GM19238 (cell line): ENCODE measurements at regions not wholly inside any gene's neighbourhood (a gene's known extent, or its start where the extent isn't known, plus 50 kb on each side); places are given as distances from the start of the nearest gene placed in this dataset.

Source experiments
- DNase-seq: peaks from one replicate; pipeline ENCODE4 v3.0.0; 2011; ENCODE audit warnings: low spot score; ENCODE audit not compliant: insufficient read length

DNA sequence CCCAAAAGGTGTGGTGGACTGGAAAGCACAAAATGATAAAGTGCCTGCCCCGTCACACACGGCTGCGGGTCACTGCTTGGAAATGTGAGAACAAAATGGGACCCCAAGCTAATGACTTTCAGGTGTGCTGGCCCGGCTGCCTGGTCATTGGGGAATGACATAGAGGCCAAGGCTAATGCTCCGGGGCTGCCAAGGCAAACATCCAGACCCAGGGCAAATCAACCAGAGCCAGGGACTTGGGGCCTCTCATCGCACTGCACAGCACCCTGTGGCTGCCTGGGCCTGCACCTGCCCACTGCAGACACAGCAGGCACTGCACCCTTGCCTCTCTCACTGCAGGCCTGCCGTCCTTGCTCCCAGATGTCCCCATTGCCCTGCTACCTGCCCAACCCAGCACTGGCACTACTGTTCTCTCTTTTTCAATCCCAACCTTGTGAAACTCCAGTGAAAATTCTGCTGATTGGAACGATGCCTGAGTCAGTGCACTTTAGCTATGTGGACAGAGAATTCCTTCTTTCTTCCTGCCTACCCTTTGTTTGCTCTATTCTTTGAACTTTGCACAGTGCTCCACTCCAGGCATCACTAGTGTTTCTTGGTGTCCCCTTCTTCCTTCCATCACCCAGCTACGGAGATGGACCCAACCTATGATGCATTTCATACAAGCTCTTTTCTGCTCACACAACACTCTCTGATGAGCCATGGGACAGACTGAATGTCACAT lies 849.5 kb downstream of the MAFB start:
- no peak for DNase-seq

GRCh38 chr20:39837561-39837960 lies 851.5 kb downstream of the MAFB start:
- DNase-seq: no peak

GRCh38 chr20:39835130-39835842 lies 853.8 kb downstream of the MAFB start:
- DNase-seq: no peak

DNA sequence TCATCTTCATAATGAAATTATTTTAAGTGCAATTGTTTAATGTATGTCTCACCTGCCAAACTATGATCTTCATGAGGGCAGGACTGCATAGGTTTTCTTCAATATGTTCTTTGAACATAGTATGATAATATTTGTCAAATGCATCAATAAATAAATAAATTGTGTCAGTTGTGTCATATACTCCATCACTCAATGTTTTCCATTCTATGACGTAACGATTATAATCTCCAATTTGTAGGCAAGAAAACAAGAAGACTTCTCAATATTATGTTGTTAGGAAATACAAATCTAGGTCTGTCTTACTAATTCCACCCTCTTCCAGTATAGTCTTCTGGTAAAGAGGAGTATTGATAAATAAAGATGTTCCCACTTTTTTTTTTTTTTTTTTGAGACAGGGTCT lies 858.1 kb downstream of the MAFB start:
- no peak for DNase-seq

DNA sequence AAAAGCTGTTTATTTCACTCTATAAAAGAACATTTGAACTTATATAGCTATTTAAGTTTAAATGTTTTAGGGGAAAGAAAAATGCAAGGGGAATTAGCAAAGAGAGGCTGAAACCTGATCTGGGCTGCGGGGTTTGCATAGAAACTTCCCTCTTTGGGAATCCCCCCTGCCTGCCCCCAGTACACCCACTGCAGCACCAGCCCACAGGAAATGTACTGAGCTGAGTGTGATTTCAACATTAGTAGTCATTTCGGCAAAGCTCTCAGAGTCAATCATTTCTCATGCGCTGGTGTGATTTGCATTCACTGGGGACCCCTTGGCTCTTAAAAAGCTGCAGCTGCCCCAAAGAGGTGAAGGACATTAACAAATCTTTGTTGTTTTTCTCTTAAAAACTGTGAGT lies 859.4 kb downstream of the MAFB start:
- DNase-seq: peak; percentile 39

- DNase-seq: no peak
Observed at GRCh38 chr20:39829256-39829655, 859.8 kb downstream of the MAFB start.

DNA sequence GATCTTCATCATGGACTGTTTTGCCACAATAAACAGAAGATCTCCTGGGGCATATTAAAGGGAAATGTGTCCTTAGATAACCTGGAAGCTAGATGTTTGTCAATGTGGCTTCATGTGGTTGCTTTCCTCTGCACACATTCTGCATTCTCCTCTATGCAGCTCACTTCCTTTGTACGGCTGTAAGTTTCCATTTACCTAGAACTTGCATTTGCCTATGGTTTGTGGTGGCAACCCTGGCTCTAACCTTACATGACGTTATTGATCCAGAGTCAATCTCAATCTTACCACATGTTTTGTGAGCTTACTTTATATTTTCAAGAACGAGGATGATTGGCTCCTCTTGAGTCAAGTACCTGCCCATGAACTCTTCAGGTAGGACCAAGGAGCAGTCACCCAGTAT lies 863.1 kb downstream of the MAFB start:
- peak; percentile 19 for DNase-seq

DNA sequence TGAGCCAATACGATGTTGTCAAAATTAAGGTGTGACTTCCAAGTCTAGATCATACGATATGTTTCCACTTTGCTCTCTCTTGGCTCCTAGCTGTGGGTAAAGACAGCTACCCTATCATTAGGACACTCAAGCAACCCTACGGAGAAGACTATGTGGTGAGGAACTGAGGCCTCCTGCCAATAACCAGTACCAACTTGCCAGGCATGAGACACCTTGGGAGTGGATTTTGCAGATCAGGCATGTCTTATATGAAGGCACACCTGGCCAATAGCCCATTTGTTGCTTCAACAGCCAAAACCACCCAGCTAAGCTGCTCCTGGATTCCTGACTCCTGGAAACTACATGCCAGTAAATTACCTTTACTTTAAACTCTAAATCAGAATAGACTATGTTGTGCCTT lies 863.4 kb downstream of the DHX35 start:
- no peak for DNase-seq

GRCh38 chr20:39823224-39823623 lies 861.1 kb downstream of the DHX35 start:
- DNase-seq: no peak

DNA sequence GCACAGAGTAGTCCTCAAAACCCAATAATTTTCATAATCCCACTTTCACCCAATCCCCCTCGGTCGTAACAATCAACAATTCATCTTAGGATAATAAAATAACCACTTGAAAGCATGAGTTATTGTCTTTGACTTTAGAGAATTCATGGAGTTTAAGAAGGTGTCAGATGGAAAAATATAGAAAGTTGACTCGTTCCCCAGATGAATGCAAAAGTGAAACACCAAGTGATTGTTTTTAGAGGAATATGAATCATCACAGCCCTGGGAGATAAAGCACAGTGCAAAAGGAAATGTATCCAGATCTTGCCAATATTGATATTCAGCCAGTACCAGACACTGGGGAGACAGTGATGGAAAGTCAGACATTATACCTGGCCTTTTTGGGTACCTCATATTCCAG lies 860.5 kb downstream of the DHX35 start:
- no peak for DNase-seq

- DNase-seq: no peak
Observed at GRCh38 chr20:39813190-39813829, 851.2 kb downstream of the DHX35 start.

DNA sequence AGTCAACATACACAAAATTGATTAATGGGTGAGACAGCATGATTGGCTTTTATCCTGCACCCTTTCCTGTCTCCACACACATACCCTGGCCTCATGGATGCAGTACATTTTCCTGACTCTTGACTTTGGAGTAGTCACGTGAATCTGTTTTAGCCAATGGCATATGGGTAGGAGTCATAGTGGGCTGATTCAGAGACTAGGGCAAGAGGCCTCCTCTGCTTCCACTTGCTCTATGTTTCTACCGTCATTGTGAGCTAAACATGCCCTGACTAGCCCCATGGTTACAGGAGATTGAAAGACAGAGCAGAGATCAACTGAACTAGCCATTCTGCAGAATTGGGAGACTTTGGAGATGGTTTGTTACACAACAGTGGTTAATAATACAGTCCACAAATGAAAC lies 850.0 kb downstream of the DHX35 start:
- no peak for DNase-seq

GRCh38 chr20:39810309-39810708 lies 848.2 kb downstream of the DHX35 start:
- DNase-seq: no peak

GRCh38 chr20:39808613-39809012 lies 846.5 kb downstream of the DHX35 start:
- DNase-seq: no peak

GRCh38 chr20:39800548-39800947 lies 838.4 kb downstream of the DHX35 start:
- no peak for DNase-seq

DNA sequence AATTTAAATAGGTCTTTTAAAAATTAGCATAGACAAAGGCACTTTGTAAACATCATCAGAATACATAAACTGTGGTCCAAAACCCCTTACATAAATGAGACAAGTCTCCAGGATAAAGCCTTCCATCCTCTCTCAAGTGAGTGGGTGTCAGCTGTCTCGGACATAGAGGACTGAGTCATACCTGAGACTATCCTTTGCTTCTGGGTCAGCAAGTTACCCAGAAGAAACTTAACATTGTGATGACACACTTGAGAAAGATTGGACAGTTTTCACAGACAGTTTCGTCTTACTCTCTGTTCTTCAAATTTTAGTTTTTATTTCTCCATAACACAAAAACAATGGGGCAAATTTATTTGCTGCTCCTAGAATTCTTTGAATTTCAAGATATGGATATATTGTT lies 838.0 kb downstream of the DHX35 start:
- DNase-seq: peak; percentile 10

- DNase-seq: no peak
Observed at GRCh38 chr20:39799366-39799965, 837.3 kb downstream of the DHX35 start.

- no peak for DNase-seq
Observed at GRCh38 chr20:39795401-39796272, 833.5 kb downstream of the DHX35 start.

DNA sequence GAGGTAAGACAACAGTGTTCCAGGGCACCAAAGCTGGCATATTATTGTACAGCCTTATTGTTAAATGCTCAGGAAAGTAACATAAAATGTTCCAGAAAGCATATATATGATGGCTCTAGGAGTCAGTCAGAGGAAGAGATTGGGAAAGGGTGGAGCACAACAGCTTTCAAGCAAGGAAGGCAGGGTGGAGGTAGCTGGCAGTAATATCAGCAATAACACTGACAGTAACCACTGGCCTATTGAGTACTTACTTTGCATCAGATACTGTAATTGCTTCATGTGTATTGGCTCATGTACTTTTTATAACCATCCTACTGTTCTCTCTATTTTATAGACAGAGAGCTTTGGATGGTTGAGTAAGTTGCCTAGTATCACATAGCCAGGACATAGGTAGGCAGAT lies 830.2 kb downstream of the DHX35 start:
- DNase-seq: no peak

DNA sequence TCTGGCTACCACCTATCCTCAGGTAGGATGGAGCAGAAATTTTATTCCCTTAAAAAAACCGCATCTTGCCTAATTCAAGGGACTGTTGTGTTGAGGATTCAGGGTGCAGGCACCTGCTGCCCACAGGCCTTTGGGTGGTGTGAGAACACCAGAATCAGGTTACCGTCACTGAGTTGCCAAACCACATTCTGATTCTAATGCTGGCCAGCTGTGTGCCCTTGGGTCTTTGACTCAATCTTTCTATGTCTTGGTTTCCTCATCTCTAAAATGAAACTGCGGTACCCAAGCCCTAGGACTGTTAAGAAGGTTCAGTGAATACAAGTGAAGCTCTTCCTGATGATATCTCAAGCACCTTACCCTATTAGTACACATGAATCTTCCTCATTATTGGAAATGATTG lies 827.3 kb downstream of the DHX35 start:
- no peak for DNase-seq

DNA sequence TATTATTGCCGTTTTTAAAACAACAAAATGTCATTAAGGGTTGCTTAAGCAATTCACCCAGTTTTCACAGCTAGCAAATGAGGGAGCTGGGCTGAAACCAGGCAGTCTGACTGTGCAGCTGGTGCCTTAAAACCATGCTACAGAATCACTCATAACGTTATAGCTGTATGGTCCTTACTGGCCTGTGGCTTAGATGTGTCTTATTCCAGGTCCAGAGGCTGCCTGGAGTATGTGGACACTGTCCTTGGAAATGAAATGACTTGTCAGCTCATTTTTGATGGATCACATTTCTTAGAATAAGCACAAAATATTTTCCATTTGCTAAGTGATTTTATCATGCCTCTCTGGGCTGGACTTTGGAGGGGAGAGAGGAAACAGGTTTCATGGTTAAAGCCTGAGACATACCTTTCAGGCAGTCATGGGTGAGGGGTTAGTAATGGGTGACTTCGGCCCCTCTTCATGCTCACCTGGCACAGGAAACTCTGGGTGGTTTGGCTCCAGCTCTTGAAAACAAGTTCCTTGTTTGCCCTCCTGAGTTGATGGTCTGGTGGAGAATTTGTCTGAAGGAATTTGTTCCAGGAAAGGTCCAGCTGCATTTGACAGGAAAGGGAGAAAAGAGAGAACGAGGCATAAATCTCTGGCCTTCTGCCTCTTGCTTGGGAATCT lies 823.2 kb downstream of the DHX35 start:
- no peak for DNase-seq
